ENCODE measurements at regions not wholly inside any gene's neighbourhood (a gene's known extent, or its start where the extent isn't known, plus 50 kb on each side); places are given as distances from the start of the nearest gene placed in this dataset.

DNA sequence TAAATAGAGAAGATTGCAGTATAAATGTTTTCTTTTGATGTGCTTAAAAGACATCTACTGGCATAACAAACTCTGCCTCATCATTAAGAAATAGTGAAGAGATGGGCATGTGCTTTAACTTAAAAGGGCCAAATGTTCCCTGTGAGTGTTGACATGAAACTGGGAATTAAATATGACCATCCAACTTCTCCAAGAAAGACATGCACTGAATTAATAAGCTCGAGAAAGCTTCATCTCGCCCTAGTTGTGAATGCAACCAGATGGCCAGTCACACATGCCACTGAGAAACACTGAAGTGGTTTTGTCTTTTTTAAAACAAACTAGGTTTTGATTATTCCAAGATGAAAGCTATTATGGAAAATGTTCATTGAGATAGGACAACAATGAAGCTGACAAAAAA, 479.2 kb downstream of the RIT2 start:
- POLR2A ChIA-PET = no interaction called here
- H3K36me3 ChIP-seq (ENCODE audit: control insufficient read depth, insufficient read depth, low read length) = no peaks in the 10 kb centered on the region
- Mint-ChIP-seq H3K27me3 (ENCODE audit: insufficient read depth, unreplicated experiment) (no peaks in the 10 kb centered on the region), H3K27ac (ENCODE audit: unreplicated experiment) (no peak overlapping the region), H3K36me3 (ENCODE audit: insufficient read depth, unreplicated experiment) (no peaks in the 10 kb centered on the region), H3K4me3 (ENCODE audit: unreplicated experiment) (no peak overlapping the region), H3K4me1 (ENCODE audit: low read depth, unreplicated experiment) (no peaks in the 10 kb centered on the region), H3K9me3 (ENCODE audit: unreplicated experiment) (peaks cover 10% of the 10 kb centered on the region)
- BruUV-seq (replicated peaks) = no TSS peak
- CTCF ChIA-PET = no interaction called here
- no peak for DNase-seq
- H3K4me3 ChIP-seq (ENCODE audit: low read depth, low read length) = no peak overlapping the region
- intact Hi-C loops (cut with micrococcal nuclease; ENCODE audit: unreplicated experiment) = no loop called here
- no peaks in the 10 kb centered on the region for H3K27me3 ChIP-seq (replicated peaks; ENCODE audit: control insufficient read depth, insufficient read depth, low read length)
- TF ChIP-seq, protein P1, sequence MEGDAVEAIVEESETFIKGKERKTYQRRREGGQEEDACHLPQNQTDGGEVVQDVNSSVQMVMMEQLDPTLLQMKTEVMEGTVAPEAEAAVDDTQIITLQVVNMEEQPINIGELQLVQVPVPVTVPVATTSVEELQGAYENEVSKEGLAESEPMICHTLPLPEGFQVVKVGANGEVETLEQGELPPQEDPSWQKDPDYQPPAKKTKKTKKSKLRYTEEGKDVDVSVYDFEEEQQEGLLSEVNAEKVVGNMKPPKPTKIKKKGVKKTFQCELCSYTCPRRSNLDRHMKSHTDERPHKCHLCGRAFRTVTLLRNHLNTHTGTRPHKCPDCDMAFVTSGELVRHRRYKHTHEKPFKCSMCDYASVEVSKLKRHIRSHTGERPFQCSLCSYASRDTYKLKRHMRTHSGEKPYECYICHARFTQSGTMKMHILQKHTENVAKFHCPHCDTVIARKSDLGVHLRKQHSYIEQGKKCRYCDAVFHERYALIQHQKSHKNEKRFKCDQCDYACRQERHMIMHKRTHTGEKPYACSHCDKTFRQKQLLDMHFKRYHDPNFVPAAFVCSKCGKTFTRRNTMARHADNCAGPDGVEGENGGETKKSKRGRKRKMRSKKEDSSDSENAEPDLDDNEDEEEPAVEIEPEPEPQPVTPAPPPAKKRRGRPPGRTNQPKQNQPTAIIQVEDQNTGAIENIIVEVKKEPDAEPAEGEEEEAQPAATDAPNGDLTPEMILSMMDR (IDR thresholded peaks at IDR 0.05; ENCODE audit: insufficient read depth in 1 of 2, low read depth in 1 of 2, low read length in 1 of 2, severe bottlenecking in 1 of 2, unreplicated experiment in 1 of 2) = no peak
- no peaks in the 10 kb centered on the region for H3K9me3 ChIP-seq
- 0 out of 2 replicates have a peak, but pooled peaks cover 4% of the 10 kb centered on the region for H3K4me1 ChIP-seq

DNA sequence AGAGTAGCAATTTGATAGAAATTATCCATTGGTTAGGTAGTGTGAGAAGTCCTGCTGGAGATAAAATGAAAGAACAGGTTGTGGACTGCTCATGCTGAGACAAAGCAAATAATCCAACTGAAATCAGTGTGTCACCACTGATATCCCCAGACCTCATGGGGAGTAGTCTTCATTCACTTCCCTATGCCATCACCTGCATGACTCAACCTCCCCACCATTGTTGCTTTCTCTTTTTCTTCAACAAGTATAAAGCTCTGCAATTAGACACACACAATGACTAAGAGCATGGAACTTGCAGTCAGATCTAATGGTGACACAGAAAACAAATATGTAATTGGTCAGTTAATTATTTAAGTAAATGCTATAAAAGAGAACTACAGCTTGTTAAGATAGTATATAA, 475.3 kb downstream of the RIT2 start:
- Mint-ChIP-seq H3K36me3 (ENCODE audit: insufficient read depth, unreplicated experiment) (no peaks in the 10 kb centered on the region), H3K9me3 (ENCODE audit: unreplicated experiment) (peaks cover 10% of the 10 kb centered on the region), H3K4me3 (ENCODE audit: unreplicated experiment) (no peak overlapping the region), H3K27me3 (ENCODE audit: insufficient read depth, unreplicated experiment) (no peaks in the 10 kb centered on the region), H3K27ac (ENCODE audit: unreplicated experiment) (no peak overlapping the region), H3K4me1 (ENCODE audit: low read depth, unreplicated experiment) (no peaks in the 10 kb centered on the region)
- no peaks in the 10 kb centered on the region for H3K36me3 ChIP-seq (ENCODE audit: control insufficient read depth, insufficient read depth, low read length)
- TF ChIP-seq, protein P1 (IDR thresholded peaks at IDR 0.05; ENCODE audit: insufficient read depth in 1 of 2, low read depth in 1 of 2, low read length in 1 of 2, severe bottlenecking in 1 of 2, unreplicated experiment in 1 of 2) = no peak
- ChIA-PET CTCF (no interaction called here), POLR2A (no interaction called here)
- H3K4me3 ChIP-seq (ENCODE audit: low read depth, low read length) = no peak overlapping the region
- H3K4me1 ChIP-seq = 0 out of 2 replicates have a peak, but pooled peaks cover 4% of the 10 kb centered on the region
- no peak for DNase-seq
- BruUV-seq (replicated peaks) = no TSS peak
- intact Hi-C loops (cut with micrococcal nuclease; ENCODE audit: unreplicated experiment) = no loop called here
- H3K9me3 ChIP-seq = no peaks in the 10 kb centered on the region
- no peaks in the 10 kb centered on the region for H3K27me3 ChIP-seq (replicated peaks; ENCODE audit: control insufficient read depth, insufficient read depth, low read length)

DNA sequence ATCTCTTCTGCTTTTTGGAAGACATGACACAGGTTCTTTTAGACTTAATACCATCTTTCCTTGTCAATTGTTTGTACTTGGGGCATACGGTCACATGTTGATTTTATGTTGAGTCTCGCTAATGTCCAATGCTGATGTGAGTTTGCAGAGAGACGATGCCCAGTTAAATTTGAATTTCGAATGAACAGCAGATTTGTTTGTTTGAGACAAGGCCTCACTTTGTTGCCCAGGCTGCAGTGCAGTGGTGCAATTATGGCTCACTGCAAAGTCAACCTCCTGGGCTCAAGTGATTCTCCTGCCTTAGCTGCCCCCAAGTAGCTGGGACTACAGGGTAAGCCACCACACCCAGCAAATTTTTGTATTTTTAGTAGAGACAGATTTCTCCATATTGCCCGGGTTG, 473.5 kb downstream of the RIT2 start:
- CTCF ChIA-PET = no interaction called here
- no peak for DNase-seq
- no peak overlapping the region for H3K4me3 Mint-ChIP-seq (ENCODE audit: unreplicated experiment)
- no peak overlapping the region for H3K27ac Mint-ChIP-seq (ENCODE audit: unreplicated experiment)
- TF ChIP-seq, protein P1 (IDR thresholded peaks at IDR 0.05; ENCODE audit: insufficient read depth in 1 of 2, low read depth in 1 of 2, low read length in 1 of 2, severe bottlenecking in 1 of 2, unreplicated experiment in 1 of 2) = no peak
- Histone ChIP-seq H3K36me3 (ENCODE audit: control insufficient read depth, insufficient read depth, low read length) (no peaks in the 10 kb centered on the region), H3K9me3 (no peaks in the 10 kb centered on the region), H3K4me1 (no peaks in the 10 kb centered on the region), H3K27me3 (replicated peaks; ENCODE audit: control insufficient read depth, insufficient read depth, low read length) (no peaks in the 10 kb centered on the region), H3K4me3 (ENCODE audit: low read depth, low read length) (no peak overlapping the region)
- BruUV-seq (replicated peaks) = no TSS peak
- POLR2A ChIA-PET = no interaction called here
- no peaks in the 10 kb centered on the region for H3K36me3 Mint-ChIP-seq (ENCODE audit: insufficient read depth, unreplicated experiment)
- no peaks in the 10 kb centered on the region for H3K27me3 Mint-ChIP-seq (ENCODE audit: insufficient read depth, unreplicated experiment)
- peaks cover 10% of the 10 kb centered on the region for H3K9me3 Mint-ChIP-seq (ENCODE audit: unreplicated experiment)
- intact Hi-C loops (cut with micrococcal nuclease; ENCODE audit: unreplicated experiment) = no loop called here
- H3K4me1 Mint-ChIP-seq (ENCODE audit: low read depth, unreplicated experiment) = no peaks in the 10 kb centered on the region
